Thyroid gland (tissue), 4 donors: ENCODE measurements at regions not wholly inside any gene's neighbourhood (a gene's known extent, or its start where the extent isn't known, plus 50 kb on each side); places are given as distances from the start of the nearest gene placed in this dataset.

Experiments
- CTCF ChIP-seq, 6 experiments: fragments of 200-600 bp in 3 of 6; fragments of 450-650 bp in 3 of 6; sonication (generic) in 3 of 6; IDR thresholded peaks; one replicate each; pipeline ENCODE4 v1.5.1; 2016 to 2019; ENCODE audit warnings: antibody characterized with exemption in 6 of 6, mild to moderate bottlenecking in 2 of 6, inconsistent platforms in 1 of 6, moderate library complexity in 1 of 6
- POLR2A ChIP-seq, 2 donors: fragments of 450-650 bp; IDR thresholded peaks; one replicate each; pipeline ENCODE4 v1.6.1; 2017; ENCODE audit warnings: antibody characterized with exemption in 2 of 2, mild to moderate bottlenecking in 2 of 2, moderate library complexity in 1 of 2

- TF ChIP-seq CTCF (IDR thresholded peaks at IDR 0.05) (no peak), POLR2A (IDR thresholded peaks at IDR 0.05) (no peak)
These were observed 208.1 kb downstream of the TGFB2 start for GRCh38 chr1:218553197-218553596.
